ENCODE measurements at regions not wholly inside any gene's neighbourhood (a gene's known extent, or its start where the extent isn't known, plus 50 kb on each side); places are given as distances from the start of the nearest gene placed in this dataset.

GRCh38 chr1:188904201-188904600 lies 1573.5 kb downstream of the BRINP3 start:
- no peak for DNase-seq (ENCODE audit: low spot score)

GRCh38 chr1:188906921-188907641 lies 1570.6 kb downstream of the BRINP3 start:
- TF ChIP-seq CTCF (IDR thresholded peaks at IDR 0.05; ENCODE audit: extremely low read depth, missing control alignments) = no peak

More at GRCh38 chr1:188904201-188904600, 1573.5 kb downstream of the BRINP3 start:
- no peak for TF ChIP-seq CTCF (IDR thresholded peaks at IDR 0.05; ENCODE audit: extremely low read depth, missing control alignments)

GRCh38 chr1:188930382-188930781 lies 1547.3 kb downstream of the BRINP3 start:
- TF ChIP-seq CTCF (IDR thresholded peaks at IDR 0.05; ENCODE audit: extremely low read depth, missing control alignments) = no peak
- no peak for DNase-seq (ENCODE audit: low spot score)

More at GRCh38 chr1:188906921-188907641, 1570.6 kb downstream of the BRINP3 start:
- no peak for DNase-seq (ENCODE audit: low spot score)

- no peak for DNase-seq (ENCODE audit: low spot score)
- no peak for TF ChIP-seq CTCF (IDR thresholded peaks at IDR 0.05; ENCODE audit: extremely low read depth, missing control alignments)
Measured at GRCh38 chr1:188931506-188931905, 1546.2 kb downstream of the BRINP3 start.

- no peak for DNase-seq (ENCODE audit: low spot score)
- no peak for TF ChIP-seq CTCF (IDR thresholded peaks at IDR 0.05; ENCODE audit: extremely low read depth, missing control alignments)
Measured at GRCh38 chr1:188937965-188938551, 1539.6 kb downstream of the BRINP3 start.

- no peak for DNase-seq (ENCODE audit: low spot score)
- TF ChIP-seq CTCF (IDR thresholded peaks at IDR 0.05; ENCODE audit: extremely low read depth, missing control alignments) = no peak
Measured at GRCh38 chr1:188941986-188942385, 1535.7 kb downstream of the BRINP3 start.

GRCh38 chr1:188949701-188950100 lies 1528.0 kb downstream of the BRINP3 start:
- TF ChIP-seq CTCF (IDR thresholded peaks at IDR 0.05; ENCODE audit: extremely low read depth, missing control alignments) = no peak
- DNase-seq (ENCODE audit: low spot score) = no peak
